GM12874 (cell line): ENCODE measurements at regions not wholly inside any gene's neighbourhood (a gene's known extent, or its start where the extent isn't known, plus 50 kb on each side); places are given as distances from the start of the nearest gene placed in this dataset.

Experiments
- CTCF ChIP-seq: IDR thresholded peaks from 2 replicates; pipeline ENCODE4 v1.5.1; 2011; ENCODE audit warnings: low read depth, mild to moderate bottlenecking, control low read depth, low read length, moderate library complexity; ENCODE audit not compliant: insufficient read depth

DNA sequence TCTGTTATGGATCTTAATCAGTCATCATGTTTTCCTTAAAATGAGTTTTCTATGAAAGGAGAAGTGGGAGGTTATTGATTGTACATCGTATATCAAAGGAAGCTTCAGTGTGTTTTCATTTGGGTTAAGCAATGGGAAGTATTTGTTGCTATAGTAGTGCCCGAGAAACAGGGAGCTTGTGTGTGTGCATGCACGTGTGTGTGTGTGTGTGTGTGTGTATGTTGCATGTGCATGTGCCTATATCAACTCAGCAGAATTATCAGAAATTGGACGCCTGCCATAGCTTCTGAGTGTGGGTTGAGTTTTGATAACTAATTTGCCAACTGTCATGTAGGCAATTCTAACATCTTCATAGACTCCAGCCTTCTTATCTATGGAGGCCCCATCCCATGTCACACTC is 246.1 kb upstream of the CRY1 start:
- no peak for TF ChIP-seq CTCF

DNA sequence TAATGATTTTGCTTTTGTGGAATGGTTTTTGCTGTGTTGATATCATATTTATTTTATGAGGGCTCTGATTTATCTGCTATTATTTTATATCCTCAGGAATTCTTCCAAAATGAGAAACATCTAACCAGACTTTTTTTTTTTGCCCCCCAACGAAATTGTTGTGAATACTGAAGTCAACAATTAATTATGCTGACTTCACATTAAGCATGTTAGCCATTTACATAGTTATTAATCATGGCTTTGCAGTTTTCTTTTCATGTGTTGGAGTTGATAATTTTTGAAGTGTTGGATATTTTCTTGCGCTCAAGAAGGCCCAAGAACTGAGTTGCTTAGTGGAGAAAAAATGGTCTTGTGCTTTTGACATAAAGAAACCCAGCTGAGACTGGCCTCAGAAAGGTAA is 246.6 kb upstream of the CRY1 start:
- TF ChIP-seq CTCF, result no peak

- TF ChIP-seq CTCF, result no peak
Observed at GRCh38 chr12:107340898-107341297, 247.5 kb upstream of the CRY1 start.

GRCh38 chr12:107344035-107344808 is 250.9 kb upstream of the CRY1 start:
- no peak for TF ChIP-seq CTCF

DNA sequence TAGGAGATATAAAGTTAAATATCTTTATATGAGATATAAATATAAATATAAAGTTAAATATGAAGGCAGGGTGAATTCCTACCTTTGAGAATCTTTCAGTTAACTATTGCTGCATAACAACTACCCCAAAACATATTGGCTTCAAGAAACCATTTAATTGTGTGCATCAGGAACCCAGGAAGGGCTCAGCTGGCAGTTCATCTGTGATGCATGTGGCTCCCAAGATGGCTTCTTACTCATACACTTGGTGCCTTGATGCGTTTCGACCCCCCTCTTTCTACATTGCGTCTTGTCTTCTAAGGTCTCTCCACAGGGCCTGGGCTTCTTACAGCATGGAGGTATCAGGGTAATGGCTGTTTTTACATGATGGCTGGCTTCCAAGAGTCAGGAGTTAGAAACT is 253.9 kb upstream of the CRY1 start:
- TF ChIP-seq CTCF, result no peak

DNA sequence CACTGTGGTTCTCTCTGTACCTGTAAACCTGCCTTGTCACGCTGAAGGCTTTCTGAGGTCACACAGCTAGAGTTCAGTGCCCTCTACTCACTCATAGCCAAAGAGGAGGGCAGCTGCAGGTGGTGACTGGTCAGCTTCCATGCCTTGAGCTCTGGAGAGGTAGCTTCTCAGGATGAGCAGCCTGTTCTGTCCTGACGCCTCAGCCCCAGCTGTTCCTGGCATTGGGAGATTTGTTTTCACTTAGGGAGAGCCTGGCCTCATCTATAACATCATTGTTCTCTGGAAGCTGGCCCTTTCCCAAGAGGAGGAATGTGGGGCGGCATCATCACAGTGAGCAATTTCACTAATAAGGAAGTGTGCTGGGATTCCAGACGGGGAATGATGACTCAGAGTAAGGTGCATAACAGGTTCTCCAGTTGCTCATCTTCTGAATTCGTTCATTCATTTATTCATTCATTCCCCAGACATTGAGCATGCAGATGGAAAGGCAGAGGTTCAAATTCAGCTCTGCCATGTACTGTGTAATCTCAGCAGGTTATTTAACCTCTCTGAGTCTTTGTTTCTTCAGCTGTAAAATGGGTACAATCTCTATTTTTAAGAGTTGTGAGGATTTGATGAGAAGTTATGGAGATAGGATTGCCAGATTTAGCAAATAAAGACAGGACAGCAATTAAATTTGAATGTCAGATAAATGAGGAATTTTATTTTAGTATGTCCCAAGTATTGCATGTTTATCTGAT is 255.8 kb upstream of the CRY1 start:
- no peak for TF ChIP-seq CTCF

DNA sequence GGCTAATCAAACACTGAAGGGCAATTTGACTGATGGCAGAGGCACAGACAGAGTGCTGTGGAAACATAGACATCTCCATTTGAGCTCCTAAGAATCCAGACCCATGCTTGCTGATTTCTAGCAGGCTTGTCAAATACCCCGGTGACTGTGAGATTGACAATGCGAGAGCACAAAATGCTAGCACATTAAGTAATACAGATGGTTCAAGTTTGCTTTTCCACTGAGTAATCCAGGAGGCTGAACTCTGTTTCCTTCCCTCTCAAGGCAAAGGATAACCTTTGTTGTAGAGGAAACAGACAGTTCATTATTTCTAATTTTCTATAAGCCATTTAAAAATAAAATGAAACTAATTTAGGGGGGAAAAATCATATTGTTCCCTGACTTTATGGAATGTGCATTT is 256.5 kb upstream of the CRY1 start:
- no peak for TF ChIP-seq CTCF
